Mesendoderm (in vitro differentiated cells): ENCODE measurements at regions not wholly inside any gene's neighbourhood (a gene's known extent, or its start where the extent isn't known, plus 50 kb on each side); places are given as distances from the start of the nearest gene placed in this dataset.
A peak's percentile ranks its signal among the peaks of the same experiment; 100 is the strongest.
"Not testable (repeated sequence)": the region's sequence is repeated elsewhere in the genome, so short reads cannot be mapped to it uniquely, and the experiment has no call there.

Source experiments
- DNase-seq: peaks from one replicate; pipeline ENCODE4 v3.0.0; 2013
- H2AK5ac ChIP-seq: 2 replicates; pipeline ENCODE4 v1.6.1; 2013; ENCODE audit warnings: low read length, inconsistent platforms
- H2BK120ac ChIP-seq: 2 replicates; pipeline ENCODE4 v1.6.1; 2013; ENCODE audit warnings: low read depth, mild to moderate bottlenecking, low read length, moderate library complexity, mixed read lengths
- H2BK15ac ChIP-seq: replicated peaks from 2 replicates; pipeline ENCODE4 v1.6.1; 2013; ENCODE audit warnings: low read depth, mild to moderate bottlenecking, moderate library complexity
- H2BK5ac ChIP-seq: 2 replicates; pipeline ENCODE4 v1.6.1; 2013; ENCODE audit warnings: low read length, inconsistent platforms
- H3K18ac ChIP-seq: 2 replicates; pipeline ENCODE4 v1.6.1; 2013; ENCODE audit warnings: mild to moderate bottlenecking, low read length, mixed read lengths
- H3K23ac ChIP-seq: one replicate; pipeline ENCODE4 v1.6.1; 2013; ENCODE audit warnings: low read length
- H3K27ac ChIP-seq: 2 replicates; pipeline ENCODE4 v1.5.1; 2013; ENCODE audit warnings: low read depth, mild to moderate bottlenecking, inconsistent platforms, low read length, moderate library complexity
- H3K27me3 ChIP-seq: 2 replicates; pipeline ENCODE4 v1.6.1; 2013; ENCODE audit warnings: low read length, control low read depth, mild to moderate bottlenecking, inconsistent platforms; ENCODE audit not compliant: insufficient read depth, poor library complexity
- H3K36me3 ChIP-seq: 2 replicates; pipeline ENCODE4 v1.6.1; 2013; ENCODE audit warnings: low read length, inconsistent platforms; ENCODE audit not compliant: control insufficient read depth, insufficient read depth
- H3K4ac ChIP-seq: one replicate; pipeline ENCODE4 v1.6.1; 2013; ENCODE audit warnings: low read depth, mild to moderate bottlenecking, low read length, moderate library complexity
- H3K4me1 ChIP-seq: 2 replicates; pipeline ENCODE4 v1.6.1; 2013; ENCODE audit warnings: low read depth, low read length, inconsistent platforms; ENCODE audit not compliant: control insufficient read depth
- H3K4me2 ChIP-seq: 2 replicates; pipeline ENCODE4 v1.6.1; 2013; ENCODE audit warnings: low read length
- H3K4me3 ChIP-seq: 2 replicates; pipeline ENCODE4 v1.5.1; 2013; ENCODE audit warnings: mild to moderate bottlenecking, low read length
- H3K56ac ChIP-seq: one replicate; pipeline ENCODE4 v1.6.1; 2013; ENCODE audit warnings: low read length
- H3K79me1 ChIP-seq: 2 replicates; pipeline ENCODE4 v1.6.1; 2013; ENCODE audit warnings: low read length, inconsistent platforms
- H3K79me2 ChIP-seq: 2 replicates; pipeline ENCODE4 v1.6.1; 2013; ENCODE audit warnings: mild to moderate bottlenecking, low read length; ENCODE audit not compliant: control insufficient read depth, insufficient read depth
- H3K9ac ChIP-seq: 2 replicates; pipeline ENCODE4 v1.6.1; 2013; ENCODE audit warnings: low read length, inconsistent platforms
- H4K5ac ChIP-seq: one replicate; pipeline ENCODE4 v1.6.1; 2013; ENCODE audit warnings: low read length
- H4K8ac ChIP-seq: one replicate; pipeline ENCODE4 v1.6.1; 2013; ENCODE audit warnings: low read depth, mild to moderate bottlenecking, control low read depth, low read length, moderate library complexity
- WGBS: extraction: QIAGEN DNeasy Blood & Tissue Kit; methylation state at CpG from one replicate; pipeline ENCODE4 v1.1.7; 2013; ENCODE audit warnings: low lambda C conversion rate, missing lambda C conversion rate; ENCODE audit not compliant: insufficient coverage; ENCODE audit errors: extremely low coverage; 5-methylcytosine and 5-hydroxymethylcytosine counted together

DNA sequence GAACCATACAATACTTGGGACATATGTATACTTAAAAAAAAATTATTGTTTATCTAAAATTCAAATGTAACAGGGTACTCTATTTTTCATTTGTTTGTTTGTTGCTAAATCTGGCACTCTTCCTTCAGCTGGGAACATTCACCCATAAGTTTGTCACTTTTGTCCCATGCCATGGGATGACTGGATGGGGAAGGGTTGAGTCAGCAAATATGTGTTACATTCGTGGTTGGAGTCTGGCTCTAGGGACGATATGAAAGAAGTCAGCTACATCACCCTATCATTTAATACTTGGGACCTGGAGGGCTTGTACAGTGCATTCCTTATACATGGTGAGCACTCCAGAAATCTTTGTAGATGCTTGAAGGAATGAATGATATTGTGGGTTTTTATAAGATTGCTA, 131.3 kb downstream of the IPO8 start:
- Histone ChIP-seq H3K79me1 (no peaks in the 10 kb centered on the region), H2AK5ac (no peak overlapping the region), H3K36me3 (no peaks in the 10 kb centered on the region), H3K27ac (no peak overlapping the region), H3K79me2 (no peaks in the 10 kb centered on the region), H3K18ac (no peak overlapping the region), H2BK15ac (no peak overlapping the region), H2BK120ac (no peak overlapping the region), H3K23ac (no peak overlapping the region), H3K4me2 (no peak overlapping the region), H3K9ac (no peak overlapping the region), H4K8ac (no peak overlapping the region), H2BK5ac (no peak overlapping the region), H3K4me1 (no peaks in the 10 kb centered on the region), H3K4ac (no peak overlapping the region), H3K27me3 (no peaks in the 10 kb centered on the region), H3K56ac (no peak overlapping the region), H3K4me3 (no peak overlapping the region), H4K5ac (no peak overlapping the region)
- WGBS: no CpG with 5 or more reads among the region's 2 CpGs
- no peak for DNase-seq

DNA sequence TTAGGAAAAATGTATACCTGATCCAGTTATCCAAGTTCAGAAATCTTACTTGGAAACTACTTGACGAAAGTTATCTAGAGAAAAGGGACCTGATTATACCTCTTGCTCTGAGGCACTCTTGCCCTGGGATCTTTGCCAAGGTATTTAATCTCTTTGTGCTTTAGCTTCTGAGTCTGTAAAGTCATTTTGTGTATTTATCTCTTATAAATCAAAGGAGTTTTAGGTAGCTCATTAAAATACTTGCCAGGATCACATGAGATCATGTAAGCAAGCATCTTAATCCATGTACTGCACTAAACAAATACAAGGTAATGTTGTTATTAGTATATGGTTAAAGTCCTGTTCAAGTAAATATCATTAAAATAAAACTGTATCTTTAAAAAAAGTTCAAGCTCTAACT, 147.5 kb downstream of the IPO8 start:
- Histone ChIP-seq H3K18ac (no peak overlapping the region), H3K4me3 (no peak overlapping the region), H3K4ac (no peak overlapping the region), H2BK120ac (no peak overlapping the region), H3K23ac (no peak overlapping the region), H4K8ac (no peak overlapping the region), H2AK5ac (no peak overlapping the region), H3K79me2 (no peaks in the 10 kb centered on the region), H3K56ac (no peak overlapping the region), H3K4me2 (no peak overlapping the region), H3K27me3 (no peaks in the 10 kb centered on the region), H3K27ac (no peak overlapping the region), H3K9ac (no peak overlapping the region), H2BK15ac (no peak overlapping the region), H3K4me1 (no peaks in the 10 kb centered on the region), H2BK5ac (no peak overlapping the region), H3K79me1 (no peaks in the 10 kb centered on the region), H3K36me3 (no peaks in the 10 kb centered on the region), H4K5ac (no peak overlapping the region)
- WGBS: no CpG with 5 or more reads among the region's 1 CpG
- no peak for DNase-seq

DNA sequence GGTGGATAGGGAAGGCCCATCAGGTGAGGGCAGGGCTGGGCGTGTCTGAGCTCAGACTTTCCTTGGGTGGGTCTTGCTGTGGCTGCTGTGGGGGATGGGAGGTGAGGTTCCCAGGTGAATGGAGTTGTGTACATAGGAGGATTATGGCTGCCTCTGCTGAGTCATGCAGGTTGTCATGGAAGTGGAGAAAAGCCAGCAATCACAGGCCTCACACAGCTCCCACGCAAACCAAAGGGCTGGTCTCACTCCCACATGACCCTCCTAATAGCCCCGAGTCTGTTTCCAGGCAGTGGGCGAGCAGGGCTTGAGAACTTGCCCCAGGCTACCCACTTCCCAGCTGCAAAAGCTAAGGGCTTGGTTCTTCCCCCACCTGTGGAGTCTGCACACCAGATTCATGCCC, 149.5 kb downstream of the IPO8 start:
- H3K4me3 ChIP-seq: no peak overlapping the region

DNA sequence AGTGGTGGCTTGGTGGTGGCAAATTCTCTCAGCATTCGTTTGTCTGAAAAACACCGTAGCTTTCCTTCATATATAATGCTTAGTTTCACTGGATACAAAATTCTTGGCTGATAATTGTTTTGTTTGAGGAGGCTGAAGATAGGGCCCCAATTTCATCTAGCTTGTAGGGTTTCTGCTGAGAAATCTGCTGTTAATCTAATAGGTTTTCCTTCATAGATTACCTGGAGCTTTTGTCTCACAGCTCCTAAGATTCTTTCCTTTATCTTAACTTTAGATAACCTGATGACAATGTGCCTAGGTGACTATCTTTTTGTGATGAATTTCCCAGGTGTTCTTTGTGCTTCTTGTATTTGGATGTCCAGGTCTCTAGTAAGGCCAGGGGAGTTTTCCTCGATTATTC, 151.0 kb downstream of the IPO8 start:
- not testable (repeated sequence) for H3K4me2 ChIP-seq, H3K4me1 ChIP-seq, H4K8ac ChIP-seq, H3K4ac ChIP-seq, H3K56ac ChIP-seq, H3K18ac ChIP-seq, H2BK5ac ChIP-seq, H2BK15ac ChIP-seq, H3K27ac ChIP-seq, H3K9ac ChIP-seq, H2AK5ac ChIP-seq, H3K79me1 ChIP-seq, H3K27me3 ChIP-seq, H3K4me3 ChIP-seq, H4K5ac ChIP-seq, H3K23ac ChIP-seq, H3K79me2 ChIP-seq, H2BK120ac ChIP-seq, H3K36me3 ChIP-seq
- peak; percentile 18 for DNase-seq
- no CpG with 5 or more reads among the region's 3 CpGs for WGBS

More for the DNA sequence above, 149.5 kb downstream of the IPO8 start:
- Histone ChIP-seq H4K5ac (no peak overlapping the region), H3K36me3 (no peaks in the 10 kb centered on the region), H3K79me2 (no peaks in the 10 kb centered on the region), H2BK5ac (no peak overlapping the region), H3K27me3 (no peaks in the 10 kb centered on the region), H2BK120ac (no peak overlapping the region), H3K4ac (no peak overlapping the region), H3K79me1 (no peaks in the 10 kb centered on the region), H3K4me2 (no peak overlapping the region), H3K18ac (no peak overlapping the region), H3K9ac (no peak overlapping the region), H4K8ac (no peak overlapping the region), H3K27ac (no peak overlapping the region), H3K23ac (no peak overlapping the region), H2BK15ac (no peak overlapping the region), H2AK5ac (no peak overlapping the region), H3K56ac (no peak overlapping the region), H3K4me1 (no peaks in the 10 kb centered on the region)
- DNase-seq: no peak
- WGBS: no CpG with 5 or more reads among the region's 4 CpGs

DNA sequence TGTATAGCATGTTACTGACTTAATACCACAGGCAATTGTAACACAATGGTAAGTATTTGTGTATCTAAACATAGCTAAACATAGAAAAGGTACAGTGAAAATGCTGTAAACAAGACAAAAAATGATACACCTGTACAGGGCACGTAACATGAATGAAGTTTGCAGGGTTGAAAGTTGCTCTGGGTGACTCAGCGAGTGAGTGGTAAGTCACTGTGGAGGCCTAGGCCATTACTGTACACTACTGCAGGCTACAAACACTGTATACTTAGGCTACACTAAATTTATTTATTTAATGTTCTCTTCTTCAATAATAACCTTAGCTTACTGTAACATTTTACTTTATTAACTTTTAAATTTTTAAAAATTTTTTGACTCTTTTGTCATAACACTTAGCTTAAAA, 158.4 kb downstream of the IPO8 start:
- DNase-seq: no peak
- Histone ChIP-seq H3K9ac (no peak overlapping the region), H3K4ac (no peak overlapping the region), H3K4me1 (no peaks in the 10 kb centered on the region), H2BK120ac (no peak overlapping the region), H4K5ac (no peak overlapping the region), H3K56ac (no peak overlapping the region), H3K79me1 (no peaks in the 10 kb centered on the region), H3K27me3 (no peaks in the 10 kb centered on the region), H3K79me2 (no peaks in the 10 kb centered on the region), H2BK5ac (no peak overlapping the region), H2BK15ac (no peak overlapping the region), H3K4me3 (no peak overlapping the region), H3K18ac (no peak overlapping the region), H2AK5ac (no peak overlapping the region), H3K23ac (no peak overlapping the region), H3K27ac (no peak overlapping the region), H3K4me2 (no peak overlapping the region), H3K36me3 (no peaks in the 10 kb centered on the region), H4K8ac (no peak overlapping the region)
- WGBS: no CpG with 5 or more reads among the region's 2 CpGs

DNA sequence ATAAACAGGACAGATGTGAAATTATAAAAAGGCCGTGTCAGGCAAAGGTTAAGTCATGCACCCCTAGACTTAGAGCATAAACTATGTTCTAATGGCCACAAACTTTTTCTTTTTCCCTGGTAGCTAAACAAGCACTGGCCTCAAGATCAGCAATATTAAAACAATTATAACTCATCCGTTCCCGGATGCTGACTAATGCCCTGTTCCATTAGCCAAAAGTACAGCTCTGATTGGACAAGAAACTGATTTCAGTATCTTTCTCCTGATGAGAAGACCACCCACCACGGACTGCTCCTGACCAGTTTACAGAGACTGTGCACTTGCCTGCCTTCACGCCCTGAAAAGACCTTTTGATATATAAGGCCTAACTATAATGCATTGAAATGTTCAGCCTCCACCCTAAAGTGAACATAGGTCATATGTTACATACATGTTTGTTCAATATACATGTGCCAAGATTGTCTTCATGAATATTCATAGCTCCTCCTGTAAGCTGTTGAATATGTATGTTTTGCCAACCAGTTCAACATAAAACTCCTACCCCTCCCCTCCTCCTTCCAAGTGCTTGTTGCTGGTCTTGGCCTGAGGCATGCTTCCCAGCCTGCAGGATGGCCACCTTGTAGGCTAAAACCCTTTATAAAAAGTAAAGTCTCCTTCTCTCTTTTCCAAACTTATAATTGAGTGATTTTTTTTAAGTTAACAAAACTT, 162.0 kb downstream of the IPO8 start:
- no peak overlapping the region for H4K8ac ChIP-seq
- H2BK5ac ChIP-seq: no peak overlapping the region
- no peak for DNase-seq
- H2AK5ac ChIP-seq: no peak overlapping the region
- no peaks in the 10 kb centered on the region for H3K27me3 ChIP-seq
- H3K27ac ChIP-seq: no peak overlapping the region
- H3K79me2 ChIP-seq: no peaks in the 10 kb centered on the region
- no CpG with 5 or more reads among the region's 5 CpGs for WGBS
- no peak overlapping the region for H3K4me2 ChIP-seq
- no peak overlapping the region for H3K23ac ChIP-seq
- no peak overlapping the region for H3K4ac ChIP-seq
- no peak overlapping the region for H2BK15ac ChIP-seq
- no peak overlapping the region for H3K18ac ChIP-seq
- no peak overlapping the region for H4K5ac ChIP-seq
- no peak overlapping the region for H3K9ac ChIP-seq
- no peaks in the 10 kb centered on the region for H3K79me1 ChIP-seq
- H3K4me3 ChIP-seq: no peak overlapping the region
- H3K36me3 ChIP-seq: no peaks in the 10 kb centered on the region
- no peak overlapping the region for H3K56ac ChIP-seq
- no peak overlapping the region for H2BK120ac ChIP-seq
- H3K4me1 ChIP-seq: no peaks in the 10 kb centered on the region
